GM21360 (cell line): ENCODE measurements at regions not wholly inside any gene's neighbourhood (a gene's known extent, or its start where the extent isn't known, plus 50 kb on each side); places are given as distances from the start of the nearest gene placed in this dataset.
"Not testable (repeated sequence)": the region's sequence is repeated elsewhere in the genome, so short reads cannot be mapped to it uniquely, and the experiment has no call there.

Source experiments
- ATAC-seq: cut with Tn5 transposase; IDR thresholded peaks from one replicate; pipeline ENCODE4 v1.9.1; 2021; ENCODE audit warnings: mild to moderate bottlenecking, moderate library complexity; ENCODE audit not compliant: unreplicated experiment

DNA sequence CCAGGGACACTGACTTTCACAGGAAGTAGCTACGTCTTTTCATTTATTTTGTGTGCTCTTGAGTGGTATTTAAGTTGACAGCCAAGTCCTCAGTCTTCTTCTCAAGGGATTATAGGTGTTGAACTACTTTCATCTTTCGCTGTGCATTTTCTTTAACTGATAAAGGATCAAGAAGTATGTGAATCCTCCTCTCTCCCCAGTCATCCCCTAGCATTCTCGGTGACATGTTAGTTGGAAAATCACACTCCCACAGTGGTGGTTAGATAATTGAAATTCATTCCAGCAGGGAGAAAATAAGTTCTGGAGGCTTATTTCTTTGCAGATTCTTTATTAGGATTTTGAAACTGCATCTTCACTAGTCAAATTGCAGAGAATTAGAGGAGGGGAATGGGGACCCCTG lies 569.4 kb downstream of the MEI4 start:
- no peak for ATAC-seq

DNA sequence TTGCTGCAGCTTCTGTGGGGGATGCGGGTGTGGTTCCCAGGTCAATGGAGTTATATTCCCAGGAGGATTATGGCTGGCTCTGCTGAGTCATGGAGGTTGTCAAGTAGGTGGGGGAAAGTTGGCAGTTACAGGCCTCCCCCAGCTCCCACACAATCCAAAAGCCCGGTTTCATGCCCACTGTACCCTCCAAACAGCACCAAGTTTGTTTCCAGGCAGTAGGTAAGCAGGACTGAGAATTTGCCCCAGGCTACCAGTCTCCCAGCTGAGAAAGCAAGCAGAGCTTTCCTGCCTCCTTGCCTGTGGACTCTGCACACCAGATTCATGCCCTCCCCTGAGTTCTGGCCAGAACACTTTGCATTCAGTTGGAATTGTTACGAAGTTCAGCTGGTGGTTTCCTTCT lies 578.2 kb downstream of the MEI4 start:
- ATAC-seq = no peak

DNA sequence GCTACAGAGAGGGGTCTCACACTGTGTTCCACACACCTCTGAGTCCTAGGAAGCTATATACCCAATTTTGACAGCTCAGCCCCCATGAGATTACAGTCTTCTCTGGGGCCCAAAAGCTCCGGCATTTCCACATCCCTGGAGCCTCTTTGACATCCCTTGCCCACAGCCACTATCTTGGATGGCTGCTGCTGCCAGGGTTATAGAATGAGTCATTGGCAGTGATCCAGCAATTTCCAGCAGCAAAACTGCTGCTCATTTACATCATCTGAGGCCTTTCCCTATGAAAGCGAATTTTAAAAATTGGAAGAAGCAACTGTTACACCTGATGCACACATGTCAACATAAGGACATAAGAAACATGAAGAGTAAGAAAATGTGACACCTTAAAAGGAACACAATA lies 590.7 kb downstream of the MEI4 start:
- ATAC-seq = no peak

DNA sequence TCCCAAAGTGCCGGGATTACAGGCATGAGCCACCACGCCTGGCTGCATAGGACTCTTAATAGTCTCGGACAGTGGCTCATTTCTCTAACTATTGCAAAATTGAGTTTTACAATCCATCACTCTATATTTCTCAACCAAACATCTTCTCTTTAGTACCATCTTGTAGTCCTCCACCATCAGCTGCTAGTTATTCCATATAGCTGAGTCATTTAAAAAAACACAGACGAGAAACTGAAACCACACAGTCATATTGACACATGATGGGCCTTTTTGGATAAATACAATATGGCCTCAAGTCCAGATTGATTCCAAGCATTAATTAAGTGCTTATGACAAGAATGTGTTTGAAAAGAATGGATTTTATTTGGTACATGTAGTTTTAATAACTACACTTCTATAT lies 599.1 kb downstream of the MEI4 start:
- ATAC-seq = no peak

DNA sequence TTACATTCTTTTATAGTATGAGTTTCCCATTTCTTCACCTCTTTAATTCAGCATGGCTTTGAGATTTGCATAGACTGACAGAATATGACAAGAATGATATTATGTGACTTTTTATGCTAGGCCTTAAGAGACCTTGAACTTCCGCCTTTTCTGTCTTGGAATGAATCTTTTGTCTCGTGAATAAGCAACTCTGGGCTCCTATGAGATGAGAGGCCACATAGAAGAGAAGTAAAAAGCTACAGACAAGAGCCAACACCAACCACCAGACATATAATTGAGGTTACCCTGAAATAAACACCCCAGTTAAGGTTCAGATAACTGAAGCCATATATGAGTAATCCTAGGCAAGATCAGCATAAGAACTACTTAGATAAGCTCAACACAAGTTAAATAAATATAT lies 600.8 kb downstream of the MEI4 start:
- peak; percentile 61 for ATAC-seq

DNA sequence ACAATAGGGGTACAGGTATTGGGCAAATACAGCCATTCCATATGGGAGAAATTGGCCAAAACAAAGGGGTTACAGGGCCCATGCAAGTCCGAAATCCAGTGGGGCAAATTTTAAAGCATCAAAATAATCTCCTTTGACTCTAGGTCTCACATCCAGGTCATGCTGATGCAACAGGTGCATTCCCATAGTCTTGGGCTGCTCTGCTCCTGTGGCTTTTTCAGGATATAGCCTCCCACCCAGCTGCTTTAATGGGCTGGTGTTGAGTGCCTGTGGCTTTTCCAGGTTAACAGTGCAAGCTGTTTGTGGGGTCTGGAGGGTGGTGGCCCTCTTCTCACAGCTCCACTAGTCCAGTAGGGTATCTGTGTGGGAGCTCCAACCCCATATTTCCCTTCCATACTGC lies 607.1 kb downstream of the MEI4 start:
- ATAC-seq = no peak

DNA sequence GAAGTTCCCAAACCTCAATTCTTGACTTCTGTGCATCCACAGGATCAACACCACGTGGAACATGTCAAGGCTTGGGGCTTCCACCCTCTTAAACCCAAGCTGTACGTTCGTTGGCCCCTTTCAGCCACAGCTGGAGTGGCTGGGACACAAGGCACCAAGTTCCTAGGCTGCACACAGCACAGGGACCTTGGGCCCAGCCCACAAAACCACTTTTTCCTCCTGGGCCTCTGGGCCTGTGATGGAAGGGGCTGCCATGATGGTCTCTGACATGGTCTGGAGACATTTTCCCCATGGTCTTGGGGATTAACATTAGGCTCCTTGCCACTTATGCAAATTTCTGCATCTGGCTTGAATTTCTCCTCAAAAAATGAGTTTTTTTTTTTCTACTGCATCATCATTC lies 606.9 kb upstream of the IRAK1BP1 start:
- ATAC-seq = not testable (repeated sequence)

DNA sequence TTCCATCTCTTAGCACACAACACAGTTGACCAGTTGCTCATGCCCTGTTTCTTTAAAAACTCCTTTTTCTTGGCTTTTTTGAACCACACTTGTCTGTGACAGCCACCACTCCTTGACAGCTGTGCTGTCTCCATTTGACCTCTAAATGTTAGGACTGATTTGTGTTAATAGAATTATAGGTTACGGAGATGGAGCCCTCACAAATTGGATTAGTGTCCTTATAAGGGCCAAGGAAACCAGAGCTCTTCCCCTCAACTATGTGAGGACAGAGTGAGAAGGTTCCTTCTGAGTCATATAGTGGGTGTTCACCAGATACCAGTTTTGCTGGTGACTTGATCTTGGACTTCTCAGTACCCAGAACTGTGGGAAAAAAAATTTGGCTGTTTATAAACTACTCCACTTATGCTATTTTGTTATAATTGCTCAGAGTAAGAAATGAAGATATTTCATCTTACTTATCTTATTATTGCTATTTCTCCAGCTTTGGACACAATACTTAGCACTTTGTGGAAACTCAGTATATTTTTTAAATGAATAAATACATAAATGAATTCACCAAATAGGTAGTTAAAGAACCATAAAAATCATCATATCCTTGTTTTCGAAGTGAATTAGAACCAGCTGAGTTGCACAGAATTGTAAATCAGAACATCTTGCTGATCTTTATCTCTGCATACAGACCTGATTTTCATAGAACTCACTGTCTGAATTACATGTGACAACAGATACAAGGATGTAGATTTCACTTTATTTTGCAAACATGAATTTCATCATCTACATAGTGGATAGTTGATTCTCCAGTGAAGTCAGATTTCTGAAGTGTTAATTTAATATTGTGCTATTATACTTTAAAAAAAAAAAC lies 598.5 kb upstream of the IRAK1BP1 start:
- ATAC-seq = no peak

DNA sequence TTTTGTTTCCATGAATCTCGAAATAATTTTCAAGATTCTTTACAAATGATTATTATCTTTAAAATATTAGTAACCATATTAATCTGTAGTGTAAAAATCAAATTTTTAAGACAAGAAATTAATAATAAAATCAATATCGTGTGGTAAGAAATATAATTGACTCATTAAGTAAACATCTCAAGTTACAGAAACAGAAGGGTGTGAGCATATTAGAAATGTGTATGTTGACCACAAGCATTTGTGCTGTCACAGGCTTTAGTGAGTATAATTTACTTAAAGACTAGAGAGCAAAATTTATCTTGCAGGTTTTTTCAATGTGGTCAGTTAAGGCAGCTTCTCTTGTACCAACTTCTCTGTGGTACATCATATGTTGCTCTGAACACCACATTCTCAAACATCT lies 566.5 kb upstream of the IRAK1BP1 start:
- ATAC-seq = no peak

DNA sequence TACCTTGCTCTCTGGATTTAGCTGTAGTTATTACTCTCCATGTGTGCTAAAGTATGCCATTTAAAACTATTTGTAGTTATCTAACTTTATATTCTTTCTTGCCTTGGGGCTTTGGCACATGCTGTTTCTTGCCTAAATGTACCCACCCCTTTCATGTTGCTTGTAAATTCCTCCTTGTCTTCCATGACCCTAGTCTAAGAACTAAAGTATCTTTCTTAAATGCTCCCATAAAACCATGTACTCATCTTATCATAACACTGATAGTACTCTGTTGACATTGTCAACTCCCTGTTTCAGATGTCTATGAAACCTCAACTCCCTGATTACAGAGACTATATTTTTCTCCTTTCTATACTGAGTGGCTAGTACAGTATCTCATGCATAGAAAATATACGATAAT lies 564.9 kb upstream of the IRAK1BP1 start:
- ATAC-seq = no peak

DNA sequence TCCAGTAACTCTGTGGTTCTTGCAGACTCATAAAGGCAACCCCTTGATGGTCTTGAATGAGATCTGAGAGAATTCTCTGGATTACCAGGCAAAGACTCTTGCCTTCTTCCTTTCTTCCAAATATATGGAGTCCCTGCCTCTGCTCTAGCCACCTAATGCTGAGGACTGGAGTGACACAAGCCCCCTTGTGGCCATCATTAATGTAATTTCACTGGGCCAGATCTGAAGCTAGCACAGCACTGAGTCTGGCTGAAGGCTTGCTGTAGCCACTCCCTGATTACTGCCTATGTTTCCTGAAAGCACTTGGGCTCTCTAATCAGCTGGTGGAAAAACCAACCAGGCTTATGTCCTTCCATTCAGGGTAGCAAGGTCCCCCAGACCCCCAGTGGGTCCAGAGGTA lies 559.3 kb upstream of the IRAK1BP1 start:
- no peak for ATAC-seq

DNA sequence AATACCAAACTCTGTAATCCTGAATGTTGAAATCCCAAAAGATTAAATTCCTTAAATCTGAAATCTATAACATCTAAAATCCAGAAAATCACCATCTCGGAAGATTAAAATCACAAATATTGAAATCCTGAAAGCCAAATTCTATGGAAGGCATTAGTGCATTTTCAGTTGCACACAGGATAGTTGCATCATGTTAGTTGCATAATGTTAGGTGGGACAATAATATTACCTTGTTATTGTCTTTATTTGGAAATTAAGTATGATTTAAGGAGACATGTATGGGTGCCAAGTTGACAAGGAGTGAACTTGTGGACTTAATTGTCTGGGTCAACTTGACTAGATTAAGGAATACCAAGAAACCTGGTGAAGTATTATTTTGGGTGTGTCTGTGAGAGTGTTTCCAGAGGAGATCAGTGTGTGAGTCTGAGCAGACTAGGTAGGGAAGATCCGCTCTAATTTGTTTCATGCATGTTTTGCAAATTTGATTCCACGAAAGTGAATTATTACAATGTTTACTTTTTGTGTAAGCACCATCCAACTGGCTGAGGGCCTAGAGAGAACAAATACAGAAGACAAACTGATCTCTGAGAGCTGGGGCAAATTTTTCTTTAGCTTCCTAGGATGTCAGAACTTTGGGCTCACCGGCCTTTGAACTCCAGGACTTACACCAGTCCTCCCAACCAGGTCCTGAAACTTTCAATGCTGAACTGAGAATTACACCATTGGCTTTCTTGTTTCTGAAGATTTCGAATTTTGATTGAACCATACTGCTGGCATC lies 545.1 kb upstream of the IRAK1BP1 start:
- no peak for ATAC-seq

DNA sequence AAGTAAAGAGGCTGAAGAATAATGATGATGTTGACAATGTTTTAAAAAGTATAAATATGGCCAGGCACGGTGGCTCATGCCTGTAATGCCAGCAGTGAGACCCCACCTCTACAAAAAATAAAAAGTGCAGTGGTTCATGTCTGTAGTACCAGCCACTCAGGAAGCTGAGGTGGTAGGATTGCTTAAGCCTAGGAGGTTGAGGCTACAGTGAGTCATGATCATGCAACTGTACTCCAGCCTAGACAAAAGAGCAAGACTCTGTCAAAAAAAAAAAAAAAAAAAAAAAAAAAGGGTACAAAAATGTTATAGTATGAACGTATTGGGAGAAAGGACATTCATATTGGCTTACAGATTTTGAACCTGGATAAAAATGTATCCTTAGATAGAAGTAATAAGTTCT lies 543.1 kb upstream of the IRAK1BP1 start:
- ATAC-seq = no peak

DNA sequence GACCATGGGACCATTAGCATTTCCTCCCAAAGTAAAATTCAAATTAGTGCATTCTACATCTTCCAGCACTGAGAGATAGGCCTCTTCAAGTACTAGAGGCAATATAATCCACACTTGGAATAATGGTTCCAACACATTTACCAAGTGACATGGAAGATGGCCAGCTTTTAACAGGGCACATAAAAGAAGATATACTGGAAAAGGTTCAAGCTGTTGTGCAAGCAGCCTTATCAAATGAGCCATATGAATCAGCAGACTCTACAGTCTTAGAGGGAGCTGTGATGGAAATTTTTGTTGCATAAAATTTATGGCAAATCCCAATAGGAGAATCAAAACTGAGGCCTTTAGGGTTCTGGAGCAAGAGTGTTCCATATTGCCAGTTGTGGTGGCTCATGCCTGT lies 526.6 kb upstream of the IRAK1BP1 start:
- ATAC-seq = no peak

DNA sequence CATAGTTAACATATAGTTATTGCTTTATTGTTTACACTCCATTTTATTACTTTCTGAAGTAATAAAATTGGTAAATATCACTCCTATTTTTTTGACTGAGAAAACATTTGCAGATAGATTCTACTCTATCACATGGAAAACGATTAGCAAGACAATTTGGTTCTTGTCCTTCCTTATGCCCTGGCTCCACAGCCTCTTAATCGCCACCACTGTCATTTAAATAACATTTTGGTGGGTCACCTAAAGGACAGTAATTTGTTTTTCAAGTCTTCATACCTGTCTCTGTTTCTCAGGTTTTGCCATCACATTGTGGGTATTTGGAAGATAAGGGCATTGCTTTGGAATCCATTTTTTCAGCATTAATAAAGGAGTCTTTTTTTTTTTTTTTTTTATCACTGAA lies 521.5 kb upstream of the IRAK1BP1 start:
- ATAC-seq = no peak

DNA sequence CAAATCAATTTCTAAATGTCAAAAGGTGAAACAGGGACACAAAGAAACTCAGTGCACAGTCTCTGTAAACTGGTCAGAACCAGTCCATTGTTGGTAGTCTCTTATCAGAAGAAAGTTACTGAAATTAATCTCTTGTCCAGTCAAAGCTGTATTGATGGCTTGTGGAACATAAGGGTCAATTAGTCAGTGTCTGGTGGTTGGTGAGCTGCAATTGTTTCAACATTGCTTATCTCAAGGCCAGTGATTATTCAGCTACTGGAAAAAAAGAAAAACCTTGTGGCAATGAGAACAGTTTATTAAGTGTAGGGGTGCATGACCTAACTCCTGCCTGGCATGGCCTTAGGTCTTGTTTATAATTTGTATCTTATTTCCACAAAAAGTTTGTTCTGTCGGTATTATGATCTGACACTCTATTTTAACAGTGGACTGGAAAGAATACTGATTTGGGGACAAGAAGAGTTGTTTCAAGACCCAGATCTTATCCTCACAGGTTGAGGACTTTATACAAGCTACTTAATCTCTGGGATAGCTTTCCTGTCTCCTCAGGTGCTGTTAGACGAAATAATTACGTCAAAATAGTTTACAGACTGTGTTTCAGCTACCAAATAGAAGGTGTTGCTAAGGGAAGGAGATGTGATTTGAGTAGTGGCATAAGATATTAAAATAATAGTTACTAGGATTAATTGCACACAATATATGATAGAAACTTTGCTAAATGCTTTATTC lies 520.0 kb upstream of the IRAK1BP1 start:
- no peak for ATAC-seq

DNA sequence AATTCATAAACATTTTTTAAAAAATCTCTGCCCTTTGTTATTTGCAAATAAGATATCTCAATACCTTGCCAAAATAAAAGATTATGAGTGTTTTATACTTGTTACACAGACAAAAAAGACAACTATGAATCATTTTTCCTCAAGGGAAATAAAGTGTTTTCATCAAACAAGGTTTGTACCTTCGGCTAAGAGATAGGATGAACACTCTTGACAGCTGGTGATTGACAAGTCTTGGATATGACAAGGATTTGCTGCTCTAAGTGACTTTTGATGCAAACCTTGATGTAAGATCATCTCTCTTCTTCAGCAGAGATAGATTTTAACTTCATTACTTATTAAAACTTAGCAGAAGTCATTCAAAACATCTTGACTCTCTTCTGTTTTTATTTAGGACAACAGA lies 514.3 kb upstream of the IRAK1BP1 start:
- no peak for ATAC-seq

DNA sequence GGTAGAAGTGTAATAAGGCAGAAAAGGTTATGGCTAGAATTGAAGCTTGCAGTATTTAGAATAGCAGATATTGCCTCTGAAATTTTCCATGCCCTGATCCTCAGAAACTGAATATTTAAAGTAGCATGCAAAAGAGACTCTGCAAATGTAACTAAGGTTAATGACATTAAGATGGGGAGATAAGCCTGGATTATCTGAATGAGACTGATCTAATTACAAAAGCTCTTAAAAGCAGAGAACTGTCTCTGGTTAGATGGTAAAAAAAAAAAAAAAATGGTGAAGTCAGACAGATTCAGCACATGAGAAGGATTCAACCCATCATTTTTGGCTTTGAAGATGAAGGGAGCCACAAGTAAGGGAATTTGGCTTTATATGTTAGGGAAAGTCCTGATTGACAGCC lies 503.7 kb upstream of the IRAK1BP1 start:
- ATAC-seq = no peak

DNA sequence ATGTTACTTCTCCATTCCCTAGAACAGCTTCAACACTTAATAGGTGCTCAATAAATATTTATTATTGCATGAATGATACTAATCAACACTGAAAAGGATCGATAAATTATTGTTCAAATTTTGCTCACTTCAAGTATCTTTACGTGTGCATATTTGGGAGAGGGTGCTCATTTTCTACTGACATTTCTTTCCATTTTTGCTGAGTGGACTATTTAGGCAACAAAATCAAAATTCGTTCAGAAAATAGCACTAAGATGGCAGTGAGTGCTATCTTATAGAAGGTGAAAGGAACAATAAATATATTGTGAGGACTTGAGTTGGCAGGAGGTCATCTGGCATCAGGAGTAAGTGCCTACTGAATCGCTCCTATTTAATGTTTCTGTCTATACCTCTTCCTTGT lies 501.9 kb upstream of the IRAK1BP1 start:
- no peak for ATAC-seq

DNA sequence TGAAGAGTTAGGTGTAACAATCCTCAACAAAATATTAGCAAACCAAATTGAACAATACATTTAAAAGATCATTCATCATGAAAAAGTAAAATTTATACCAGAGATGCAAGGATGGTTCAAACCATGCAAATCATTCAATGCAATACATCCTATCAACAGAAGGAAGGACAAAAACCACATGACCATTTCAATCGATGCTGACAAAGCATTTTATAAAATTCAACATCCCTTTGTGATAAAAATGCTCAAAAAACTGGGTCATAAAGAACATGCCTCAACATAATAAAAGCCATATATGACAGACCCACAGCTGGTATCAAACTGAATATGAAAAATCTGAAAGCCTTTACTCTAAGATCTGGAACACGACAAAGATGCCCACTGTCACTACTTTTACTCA lies 490.3 kb upstream of the IRAK1BP1 start:
- no peak for ATAC-seq

DNA sequence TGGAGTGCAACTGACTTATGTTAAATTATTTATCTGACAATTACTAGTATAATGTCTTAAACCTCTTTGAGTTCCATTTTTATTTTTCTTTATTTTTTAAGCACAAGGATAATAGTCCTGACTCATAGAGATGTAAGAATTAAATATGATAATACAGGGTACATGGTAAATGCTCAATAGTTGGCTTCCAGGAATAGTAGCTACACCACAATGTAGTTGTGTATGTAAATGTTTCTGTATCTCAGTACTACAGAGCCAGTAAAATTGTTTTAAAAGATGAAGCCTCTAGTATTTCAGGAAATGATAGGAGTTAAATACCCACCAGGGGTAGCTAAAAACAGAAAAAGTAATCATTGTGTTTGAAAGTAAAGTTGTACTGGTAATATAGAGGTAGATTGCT lies 487.4 kb upstream of the IRAK1BP1 start:
- no peak for ATAC-seq

DNA sequence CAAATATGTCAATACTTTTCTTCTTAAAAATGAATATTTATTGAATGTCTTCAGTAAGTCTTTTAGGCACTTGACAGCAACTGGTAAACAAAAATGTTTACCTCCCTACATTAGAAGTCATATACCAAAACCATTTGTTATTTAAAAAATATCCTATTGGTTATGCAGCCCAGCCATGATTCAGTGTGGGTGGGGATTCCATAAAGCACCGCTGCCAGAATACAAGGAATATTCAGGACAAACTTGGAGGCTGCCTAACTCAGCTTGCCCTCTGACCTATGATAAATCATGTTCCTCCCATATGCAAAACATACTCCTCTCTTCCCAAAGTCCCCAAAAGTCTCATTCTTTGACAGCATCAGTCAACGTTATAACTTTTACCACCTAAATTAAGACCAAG lies 486.8 kb upstream of the IRAK1BP1 start:
- no peak for ATAC-seq
